ENCODE measurements at regions not wholly inside any gene's neighbourhood (a gene's known extent, or its start where the extent isn't known, plus 50 kb on each side); places are given as distances from the start of the nearest gene placed in this dataset.

DNA sequence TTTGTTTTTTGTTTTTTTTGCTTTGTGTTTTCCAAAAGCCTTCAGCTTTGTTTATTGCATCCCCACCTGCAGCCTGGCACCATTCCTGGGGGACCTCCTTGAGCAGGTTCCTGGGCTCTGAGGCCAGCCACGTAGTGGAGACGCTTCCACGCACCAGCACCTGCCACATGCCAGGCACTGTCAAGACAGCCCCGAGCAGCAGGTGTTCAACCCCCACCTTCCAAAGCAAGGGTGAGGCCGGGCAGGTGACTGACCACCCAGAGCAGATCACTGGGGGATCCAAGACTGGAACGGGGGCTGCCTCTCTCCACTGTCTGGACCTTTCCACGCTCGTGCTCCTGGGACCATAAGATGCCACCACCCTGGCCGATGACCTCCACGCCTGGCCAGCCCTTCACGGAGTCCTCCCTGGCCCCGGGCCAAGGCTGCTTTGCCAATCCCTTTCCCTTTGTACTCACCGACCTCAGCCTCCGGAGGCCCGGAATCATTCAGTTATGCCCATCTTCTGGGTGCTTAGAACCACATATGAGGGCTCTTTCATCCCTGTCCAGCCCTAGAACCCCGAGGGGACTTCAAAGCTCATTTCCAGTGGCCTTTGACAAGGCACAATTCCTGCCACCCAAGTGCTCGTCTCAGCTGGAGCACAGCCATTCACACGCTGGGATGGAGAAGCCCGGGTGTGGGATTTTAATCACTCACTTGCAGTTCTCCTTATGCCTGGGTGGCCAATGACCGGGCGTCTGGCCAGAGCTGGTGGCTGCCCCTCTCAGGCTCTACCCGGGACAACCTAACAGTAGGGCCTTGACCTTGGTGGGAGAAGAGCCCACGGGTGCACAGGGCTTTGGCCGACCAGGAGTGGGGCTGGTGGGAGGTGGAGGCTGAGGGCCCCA, 330.8 kb downstream of the NPHP4 start:
- TF ChIP-seq EZH2 (IDR thresholded peaks at IDR 0.05; ENCODE audit: borderline replicate concordance, insufficient read depth, low read length, poor library complexity, severe bottlenecking) (no peak), SMC3 (conservative IDR thresholded peaks at IDR 0.05; ENCODE audit: poor library complexity) (no peak), TAF1 (IDR thresholded peaks at IDR 0.05; ENCODE audit: low read depth) (no peak), POLR2AphosphoS5 (IDR thresholded peaks at IDR 0.05) (no peak)
- TF ChIP-seq, protein P1, sequence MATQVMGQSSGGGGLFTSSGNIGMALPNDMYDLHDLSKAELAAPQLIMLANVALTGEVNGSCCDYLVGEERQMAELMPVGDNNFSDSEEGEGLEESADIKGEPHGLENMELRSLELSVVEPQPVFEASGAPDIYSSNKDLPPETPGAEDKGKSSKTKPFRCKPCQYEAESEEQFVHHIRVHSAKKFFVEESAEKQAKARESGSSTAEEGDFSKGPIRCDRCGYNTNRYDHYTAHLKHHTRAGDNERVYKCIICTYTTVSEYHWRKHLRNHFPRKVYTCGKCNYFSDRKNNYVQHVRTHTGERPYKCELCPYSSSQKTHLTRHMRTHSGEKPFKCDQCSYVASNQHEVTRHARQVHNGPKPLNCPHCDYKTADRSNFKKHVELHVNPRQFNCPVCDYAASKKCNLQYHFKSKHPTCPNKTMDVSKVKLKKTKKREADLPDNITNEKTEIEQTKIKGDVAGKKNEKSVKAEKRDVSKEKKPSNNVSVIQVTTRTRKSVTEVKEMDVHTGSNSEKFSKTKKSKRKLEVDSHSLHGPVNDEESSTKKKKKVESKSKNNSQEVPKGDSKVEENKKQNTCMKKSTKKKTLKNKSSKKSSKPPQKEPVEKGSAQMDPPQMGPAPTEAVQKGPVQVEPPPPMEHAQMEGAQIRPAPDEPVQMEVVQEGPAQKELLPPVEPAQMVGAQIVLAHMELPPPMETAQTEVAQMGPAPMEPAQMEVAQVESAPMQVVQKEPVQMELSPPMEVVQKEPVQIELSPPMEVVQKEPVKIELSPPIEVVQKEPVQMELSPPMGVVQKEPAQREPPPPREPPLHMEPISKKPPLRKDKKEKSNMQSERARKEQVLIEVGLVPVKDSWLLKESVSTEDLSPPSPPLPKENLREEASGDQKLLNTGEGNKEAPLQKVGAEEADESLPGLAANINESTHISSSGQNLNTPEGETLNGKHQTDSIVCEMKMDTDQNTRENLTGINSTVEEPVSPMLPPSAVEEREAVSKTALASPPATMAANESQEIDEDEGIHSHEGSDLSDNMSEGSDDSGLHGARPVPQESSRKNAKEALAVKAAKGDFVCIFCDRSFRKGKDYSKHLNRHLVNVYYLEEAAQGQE (IDR thresholded peaks at IDR 0.05; ENCODE audit: borderline replicate concordance): no peak
- TF ChIP-seq, protein P2, sequence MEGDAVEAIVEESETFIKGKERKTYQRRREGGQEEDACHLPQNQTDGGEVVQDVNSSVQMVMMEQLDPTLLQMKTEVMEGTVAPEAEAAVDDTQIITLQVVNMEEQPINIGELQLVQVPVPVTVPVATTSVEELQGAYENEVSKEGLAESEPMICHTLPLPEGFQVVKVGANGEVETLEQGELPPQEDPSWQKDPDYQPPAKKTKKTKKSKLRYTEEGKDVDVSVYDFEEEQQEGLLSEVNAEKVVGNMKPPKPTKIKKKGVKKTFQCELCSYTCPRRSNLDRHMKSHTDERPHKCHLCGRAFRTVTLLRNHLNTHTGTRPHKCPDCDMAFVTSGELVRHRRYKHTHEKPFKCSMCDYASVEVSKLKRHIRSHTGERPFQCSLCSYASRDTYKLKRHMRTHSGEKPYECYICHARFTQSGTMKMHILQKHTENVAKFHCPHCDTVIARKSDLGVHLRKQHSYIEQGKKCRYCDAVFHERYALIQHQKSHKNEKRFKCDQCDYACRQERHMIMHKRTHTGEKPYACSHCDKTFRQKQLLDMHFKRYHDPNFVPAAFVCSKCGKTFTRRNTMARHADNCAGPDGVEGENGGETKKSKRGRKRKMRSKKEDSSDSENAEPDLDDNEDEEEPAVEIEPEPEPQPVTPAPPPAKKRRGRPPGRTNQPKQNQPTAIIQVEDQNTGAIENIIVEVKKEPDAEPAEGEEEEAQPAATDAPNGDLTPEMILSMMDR (IDR thresholded peaks at IDR 0.05; ENCODE audit: poor library complexity, severe bottlenecking): no peak
